HFFc6 (cell line): ENCODE measurements at regions not wholly inside any gene's neighbourhood (a gene's known extent, or its start where the extent isn't known, plus 50 kb on each side); places are given as distances from the start of the nearest gene placed in this dataset.
A peak's percentile ranks its signal among the peaks of the same experiment; 100 is the strongest.

Source experiments
- DNase-seq: peaks from one replicate; pipeline ENCODE4 v3.0.0-alpha.2; 2018
- H3K27ac Mint-ChIP-seq: 2 replicates; pipeline ENCODE4 v1.8.0; 2020; ENCODE audit warnings: mild to moderate bottlenecking, mixed read lengths
- H3K27me3 Mint-ChIP-seq: 2 replicates; pipeline ENCODE4 v1.8.0; 2021; ENCODE audit warnings: mild to moderate bottlenecking, moderate library complexity, mixed read lengths; ENCODE audit not compliant: insufficient read depth
- H3K36me3 Mint-ChIP-seq: 2 replicates; pipeline ENCODE4 v1.8.0; 2021; ENCODE audit warnings: low read depth, mixed read lengths
- H3K4me1 Mint-ChIP-seq: 2 replicates; pipeline ENCODE4 v1.8.0; 2020; ENCODE audit warnings: low read depth, mixed read lengths
- H3K4me3 Mint-ChIP-seq: 2 replicates; pipeline ENCODE4 v1.8.0; 2020; ENCODE audit warnings: mild to moderate bottlenecking, moderate library complexity, mixed read lengths
- H3K9me3 Mint-ChIP-seq: 2 replicates; pipeline ENCODE4 v1.8.0; 2020; ENCODE audit warnings: mild to moderate bottlenecking, mixed read lengths
- TF ChIP-seq, protein P1 (sequence below): fragments of 200-600 bp; sonication (generic); IDR thresholded peaks from 2 replicates; pipeline ENCODE4 v1.5.0; 2021; ENCODE audit warnings: antibody characterized with exemption, mild to moderate bottlenecking

DNA sequence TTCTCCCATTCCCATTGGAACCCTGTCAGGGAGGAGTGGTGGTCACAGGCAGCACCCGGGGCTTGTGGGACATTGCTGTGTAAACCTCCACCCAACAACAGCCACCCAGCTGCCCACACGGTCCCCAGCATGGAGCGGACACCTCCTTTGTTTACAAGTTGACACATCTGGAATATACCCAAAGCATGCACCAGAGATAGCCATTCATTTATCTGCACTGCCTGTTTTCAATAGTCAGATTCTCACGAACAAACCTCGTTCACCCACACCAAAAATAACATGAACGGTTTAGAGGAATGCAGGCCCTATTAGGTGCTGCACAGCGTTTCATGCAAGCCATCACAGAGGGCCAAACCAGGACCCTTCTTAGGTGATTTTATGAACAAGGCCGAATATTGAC lies 244.8 kb downstream of the FOXL1 start:
- Mint-ChIP-seq H3K27ac (no peak overlapping the region), H3K27me3 (peaks cover 59% of the 10 kb centered on the region), H3K4me3 (no peak overlapping the region), H3K4me1 (peaks cover 61% of the 10 kb centered on the region), H3K36me3 (no peaks in the 10 kb centered on the region), H3K9me3 (no peaks in the 10 kb centered on the region; the same call in 1 of the 2 replicates)
- TF ChIP-seq, protein P1, sequence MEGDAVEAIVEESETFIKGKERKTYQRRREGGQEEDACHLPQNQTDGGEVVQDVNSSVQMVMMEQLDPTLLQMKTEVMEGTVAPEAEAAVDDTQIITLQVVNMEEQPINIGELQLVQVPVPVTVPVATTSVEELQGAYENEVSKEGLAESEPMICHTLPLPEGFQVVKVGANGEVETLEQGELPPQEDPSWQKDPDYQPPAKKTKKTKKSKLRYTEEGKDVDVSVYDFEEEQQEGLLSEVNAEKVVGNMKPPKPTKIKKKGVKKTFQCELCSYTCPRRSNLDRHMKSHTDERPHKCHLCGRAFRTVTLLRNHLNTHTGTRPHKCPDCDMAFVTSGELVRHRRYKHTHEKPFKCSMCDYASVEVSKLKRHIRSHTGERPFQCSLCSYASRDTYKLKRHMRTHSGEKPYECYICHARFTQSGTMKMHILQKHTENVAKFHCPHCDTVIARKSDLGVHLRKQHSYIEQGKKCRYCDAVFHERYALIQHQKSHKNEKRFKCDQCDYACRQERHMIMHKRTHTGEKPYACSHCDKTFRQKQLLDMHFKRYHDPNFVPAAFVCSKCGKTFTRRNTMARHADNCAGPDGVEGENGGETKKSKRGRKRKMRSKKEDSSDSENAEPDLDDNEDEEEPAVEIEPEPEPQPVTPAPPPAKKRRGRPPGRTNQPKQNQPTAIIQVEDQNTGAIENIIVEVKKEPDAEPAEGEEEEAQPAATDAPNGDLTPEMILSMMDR: no peak
- no peak for DNase-seq

DNA sequence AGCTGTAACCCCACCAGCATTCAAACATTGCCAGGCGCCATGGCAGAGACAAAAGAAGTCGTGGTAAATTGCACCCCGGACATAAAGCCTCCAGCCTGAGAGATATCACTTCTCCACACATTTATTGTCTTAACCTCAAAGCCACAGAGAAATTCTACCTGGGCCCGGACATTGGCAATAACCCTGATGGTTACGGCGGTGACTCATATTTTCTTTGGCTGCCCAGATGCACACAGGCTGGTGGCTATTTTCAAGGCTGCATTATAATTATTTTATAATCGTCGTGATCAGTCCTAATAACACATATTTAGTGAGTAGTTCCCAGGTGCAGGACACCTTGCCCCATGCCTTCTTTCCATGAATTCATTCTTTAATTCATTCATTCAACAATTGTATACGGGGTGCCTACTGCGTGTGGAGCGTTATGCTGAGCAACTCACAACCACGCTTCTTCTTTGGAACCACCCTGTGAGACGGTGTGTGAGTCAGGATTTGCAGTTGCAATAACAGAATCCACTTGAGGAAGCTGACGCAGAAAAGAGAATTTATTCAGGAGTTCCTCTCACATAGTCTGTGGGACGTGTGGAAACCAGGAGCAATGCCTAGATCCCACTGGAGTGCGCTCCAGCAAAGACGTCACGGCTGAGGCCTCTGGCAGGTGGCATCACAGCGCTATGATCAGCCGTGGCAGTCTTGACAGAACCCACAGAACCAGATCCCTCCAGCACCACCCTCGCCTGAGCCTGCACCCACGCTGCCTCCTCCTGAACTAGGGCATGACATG lies 245.7 kb downstream of the FOXL1 start:
- H3K27me3 Mint-ChIP-seq: peaks cover 58% of the 10 kb centered on the region
- no peak for DNase-seq
- H3K27ac Mint-ChIP-seq: no peak overlapping the region
- H3K4me3 Mint-ChIP-seq: no peak overlapping the region
- peaks cover 54% of the 10 kb centered on the region for H3K4me1 Mint-ChIP-seq
- H3K36me3 Mint-ChIP-seq: no peaks in the 10 kb centered on the region
- TF ChIP-seq, protein P1: no peak
- H3K9me3 Mint-ChIP-seq: no peaks in the 10 kb centered on the region; the same call in 1 of the 2 replicates

DNA sequence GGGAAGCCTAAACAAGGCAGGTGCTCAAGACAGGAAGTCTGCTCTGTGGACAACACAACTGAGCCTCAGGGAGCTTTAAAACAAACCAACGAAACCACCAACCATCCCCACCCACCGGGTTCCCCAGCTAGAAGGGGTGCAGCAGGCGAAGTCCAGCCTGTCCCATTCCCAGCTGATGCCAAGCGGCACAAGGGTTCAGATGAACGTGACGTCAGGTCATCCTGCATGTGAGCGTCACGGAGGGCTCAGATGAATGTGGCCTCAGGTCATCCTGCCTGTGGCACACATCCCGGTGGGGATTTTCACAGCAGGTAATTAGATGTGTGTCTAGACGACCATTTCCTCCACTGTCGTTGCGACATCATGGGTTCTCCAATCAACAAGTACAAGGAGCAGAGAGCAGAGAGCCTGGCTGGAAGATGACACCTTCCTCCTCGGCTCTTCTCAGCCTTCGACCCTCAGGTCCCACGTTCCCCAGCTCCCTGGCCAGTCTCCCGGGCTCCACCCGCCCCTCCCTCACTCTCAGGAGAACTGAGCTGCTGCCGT lies 246.5 kb downstream of the FOXL1 start:
- Mint-ChIP-seq H3K4me3 (no peak overlapping the region), H3K4me1 (peaks cover 52% of the 10 kb centered on the region), H3K9me3 (no peaks in the 10 kb centered on the region; the same call in 1 of the 2 replicates), H3K27me3 (peaks cover 59% of the 10 kb centered on the region), H3K27ac (no peak overlapping the region), H3K36me3 (no peaks in the 10 kb centered on the region)
- TF ChIP-seq, protein P1: no peak
- no peak for DNase-seq

DNA sequence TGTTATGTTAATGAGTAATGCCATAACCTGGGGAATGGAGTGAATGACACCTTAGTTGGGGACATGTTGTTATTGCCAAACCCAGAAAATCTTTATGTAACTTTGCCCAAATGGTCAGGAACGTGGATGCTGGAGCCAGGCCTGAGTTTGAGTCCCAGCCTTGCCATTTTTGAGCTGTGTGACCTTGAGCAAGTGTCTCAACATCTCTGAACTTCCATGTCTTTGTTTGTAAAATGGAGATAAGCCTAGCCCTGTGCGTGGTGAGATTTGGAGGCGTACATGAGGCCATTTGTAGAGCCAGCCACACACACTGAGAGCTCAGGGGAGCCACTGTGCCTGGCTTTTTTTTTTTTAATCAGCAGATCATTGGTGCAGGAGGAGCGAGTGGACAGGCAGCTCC lies 247.3 kb downstream of the FOXL1 start:
- H3K9me3 Mint-ChIP-seq: no peaks in the 10 kb centered on the region; the same call in 1 of the 2 replicates
- H3K4me3 Mint-ChIP-seq: no peak overlapping the region
- peaks cover 52% of the 10 kb centered on the region for H3K4me1 Mint-ChIP-seq
- peaks cover 66% of the 10 kb centered on the region for H3K27me3 Mint-ChIP-seq
- no peak overlapping the region for H3K27ac Mint-ChIP-seq
- no peaks in the 10 kb centered on the region for H3K36me3 Mint-ChIP-seq
- DNase-seq: no peak
- TF ChIP-seq, protein P1: no peak

DNA sequence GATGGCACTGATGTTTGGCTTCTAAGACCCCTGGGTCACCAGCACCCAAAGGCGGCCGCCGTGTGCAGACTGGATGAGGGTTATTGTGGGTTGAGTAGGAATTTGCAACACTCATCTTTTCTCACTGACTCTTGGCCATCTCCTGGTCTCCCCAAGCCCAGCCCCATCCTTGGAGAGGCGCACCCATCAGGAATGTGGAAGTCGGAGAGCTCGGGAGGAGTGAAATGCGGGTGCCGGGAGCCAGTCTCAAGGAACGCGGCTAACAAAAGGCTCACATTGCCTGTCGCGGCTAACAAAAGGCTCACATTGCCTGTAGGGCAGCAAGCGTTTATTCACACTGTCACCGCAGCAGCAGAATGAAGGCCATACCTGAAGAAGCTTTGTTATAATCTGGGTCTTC lies 248.6 kb downstream of the FOXL1 start:
- TF ChIP-seq, protein P1: no peak
- H3K4me3 Mint-ChIP-seq: peak overlapping the region; percentile 42
- peaks cover 64% of the 10 kb centered on the region for H3K27me3 Mint-ChIP-seq
- no peaks in the 10 kb centered on the region; the same call in 1 of the 2 replicates for H3K9me3 Mint-ChIP-seq
- no peaks in the 10 kb centered on the region for H3K36me3 Mint-ChIP-seq
- DNase-seq: peak; percentile 27
- no peak overlapping the region for H3K27ac Mint-ChIP-seq
- peaks cover 45% of the 10 kb centered on the region for H3K4me1 Mint-ChIP-seq
